SU-DHL-6 (cell line): ENCODE measurements at regions not wholly inside any gene's neighbourhood (a gene's known extent, or its start where the extent isn't known, plus 50 kb on each side); places are given as distances from the start of the nearest gene placed in this dataset.

Experiments used
- H2AFZ ChIP-seq: fragments of 200-600 bp; sonication (generic); 2 replicates; pipeline ENCODE4 v1.6.1; 2014; ENCODE audit warnings: low read depth, mild to moderate bottlenecking, moderate library complexity, mixed read lengths, antibody characterized with exemption, low read length; ENCODE audit not compliant: severe bottlenecking
- H3F3A ChIP-seq: fragments of 200-600 bp; shearing (Covaris generic); 2 replicates; pipeline ENCODE4 v1.6.0; 2016; ENCODE audit warnings: antibody characterized with exemption, mild to moderate bottlenecking; ENCODE audit not compliant: insufficient read depth
- H3K27ac ChIP-seq: fragments of 200-600 bp; sonication (generic); 2 replicates; pipeline ENCODE4 v1.5.1; 2016; ENCODE audit warnings: low read depth, mild to moderate bottlenecking, low read length, moderate library complexity, mixed read lengths
- H3K27me3 ChIP-seq: fragments of 200-600 bp; sonication (generic), shearing (Covaris generic); 2 replicates; pipeline ENCODE4 v1.6.0; 2014; ENCODE audit warnings: mild to moderate bottlenecking, low read length
- H3K36me3 ChIP-seq: fragments of 200-600 bp; sonication (generic); 2 replicates; pipeline ENCODE4 v1.6.1; 2014; ENCODE audit warnings: mild to moderate bottlenecking, low read length, mixed read lengths
- H3K4me2 ChIP-seq: fragments of 300-600, 200-600 bp; shearing (Covaris generic), sonication (generic); 2 replicates; pipeline ENCODE4 v1.6.0; 2014; ENCODE audit warnings: low read length, low read depth, mild to moderate bottlenecking; ENCODE audit not compliant: poor library complexity, severe bottlenecking
- H3K4me3 ChIP-seq: fragments of 200-600 bp; sonication (generic); 2 replicates; pipeline ENCODE4 v1.5.1; 2014; ENCODE audit warnings: antibody characterized with exemption, low read length, mild to moderate bottlenecking, mixed read lengths; ENCODE audit not compliant: insufficient read depth, poor library complexity, severe bottlenecking
- H3K79me2 ChIP-seq: fragments of 200-600 bp; sonication (generic); 2 replicates; pipeline ENCODE4 v1.6.1; 2014; ENCODE audit warnings: mild to moderate bottlenecking, low read length, moderate library complexity; ENCODE audit not compliant: insufficient read depth
- H3K9ac ChIP-seq: fragments of 200-600 bp; sonication (generic); 2 replicates; pipeline ENCODE4 v1.7.0; 2014; ENCODE audit warnings: mild to moderate bottlenecking, low read length
- H3K9me2 ChIP-seq: fragments of 200-600 bp; sonication (generic); replicated peaks from 2 replicates; pipeline ENCODE4 v1.6.1; 2014; ENCODE audit warnings: low read length; ENCODE audit not compliant: insufficient read depth
- H3K9me3 ChIP-seq: fragments of 200-600 bp; sonication (generic); 2 replicates; pipeline ENCODE4 v1.6.1; 2014; ENCODE audit warnings: low read length, mixed read lengths; ENCODE audit not compliant: insufficient read depth
- H4K20me1 ChIP-seq: fragments of 200-600 bp; sonication (generic); 2 replicates; pipeline ENCODE4 v1.6.1; 2014; ENCODE audit warnings: low read depth, mild to moderate bottlenecking, antibody characterized with exemption, low read length, moderate library complexity, mixed read lengths
- EZH2phosphoT487 ChIP-seq: fragments of 200-600 bp; sonication (generic), shearing (Covaris generic); conservative IDR thresholded peaks from 2 replicates; pipeline ENCODE4 v1.6.1; 2018; ENCODE audit warnings: mild to moderate bottlenecking, antibody characterized with exemption, low read length, moderate library complexity, mixed read lengths
- TF ChIP-seq, protein P1 (sequence below): fragments of 200-600 bp; sonication (generic); IDR thresholded peaks from one replicate; pipeline ENCODE4 v1.5.1; 2017; ENCODE audit warnings: antibody characterized with exemption, mild to moderate bottlenecking, low read length, moderate library complexity; ENCODE audit not compliant: insufficient read depth, poor library complexity, severe bottlenecking

DNA sequence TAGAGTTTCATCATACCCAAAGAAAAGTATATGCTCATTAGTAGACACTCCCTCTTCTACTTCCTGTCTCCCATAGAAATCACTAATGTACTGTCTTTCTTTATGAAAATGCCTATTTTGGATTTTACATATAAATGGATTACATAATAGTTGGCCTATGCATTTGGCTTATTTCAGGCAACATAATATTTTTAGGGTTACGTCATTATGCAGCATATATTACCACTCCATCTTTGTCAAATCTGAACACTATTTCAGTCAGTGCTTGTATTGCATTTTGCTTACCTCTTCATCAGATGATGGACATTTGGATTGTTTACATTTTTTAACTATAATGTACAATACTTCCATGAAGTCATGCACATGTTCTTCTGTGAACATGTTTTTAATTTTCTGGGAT is 1406.1 kb downstream of the LRFN5 start:
- Histone ChIP-seq H3K4me2 (no peak overlapping the region), H4K20me1 (no peaks in the 10 kb centered on the region), H3F3A (no peaks in the 10 kb centered on the region), H3K4me3 (no peak overlapping the region), H3K9me2 (no peaks in the 10 kb centered on the region), H3K9ac (no peak overlapping the region), H3K27ac (no peak overlapping the region), H3K27me3 (no peaks in the 10 kb centered on the region), H3K36me3 (no peaks in the 10 kb centered on the region), H3K9me3 (peaks cover 28% of the 10 kb centered on the region), H3K79me2 (no peaks in the 10 kb centered on the region), H2AFZ (no peak overlapping the region)
- TF ChIP-seq, protein P1, sequence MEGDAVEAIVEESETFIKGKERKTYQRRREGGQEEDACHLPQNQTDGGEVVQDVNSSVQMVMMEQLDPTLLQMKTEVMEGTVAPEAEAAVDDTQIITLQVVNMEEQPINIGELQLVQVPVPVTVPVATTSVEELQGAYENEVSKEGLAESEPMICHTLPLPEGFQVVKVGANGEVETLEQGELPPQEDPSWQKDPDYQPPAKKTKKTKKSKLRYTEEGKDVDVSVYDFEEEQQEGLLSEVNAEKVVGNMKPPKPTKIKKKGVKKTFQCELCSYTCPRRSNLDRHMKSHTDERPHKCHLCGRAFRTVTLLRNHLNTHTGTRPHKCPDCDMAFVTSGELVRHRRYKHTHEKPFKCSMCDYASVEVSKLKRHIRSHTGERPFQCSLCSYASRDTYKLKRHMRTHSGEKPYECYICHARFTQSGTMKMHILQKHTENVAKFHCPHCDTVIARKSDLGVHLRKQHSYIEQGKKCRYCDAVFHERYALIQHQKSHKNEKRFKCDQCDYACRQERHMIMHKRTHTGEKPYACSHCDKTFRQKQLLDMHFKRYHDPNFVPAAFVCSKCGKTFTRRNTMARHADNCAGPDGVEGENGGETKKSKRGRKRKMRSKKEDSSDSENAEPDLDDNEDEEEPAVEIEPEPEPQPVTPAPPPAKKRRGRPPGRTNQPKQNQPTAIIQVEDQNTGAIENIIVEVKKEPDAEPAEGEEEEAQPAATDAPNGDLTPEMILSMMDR = no peak
- no peak for TF ChIP-seq EZH2phosphoT487

DNA sequence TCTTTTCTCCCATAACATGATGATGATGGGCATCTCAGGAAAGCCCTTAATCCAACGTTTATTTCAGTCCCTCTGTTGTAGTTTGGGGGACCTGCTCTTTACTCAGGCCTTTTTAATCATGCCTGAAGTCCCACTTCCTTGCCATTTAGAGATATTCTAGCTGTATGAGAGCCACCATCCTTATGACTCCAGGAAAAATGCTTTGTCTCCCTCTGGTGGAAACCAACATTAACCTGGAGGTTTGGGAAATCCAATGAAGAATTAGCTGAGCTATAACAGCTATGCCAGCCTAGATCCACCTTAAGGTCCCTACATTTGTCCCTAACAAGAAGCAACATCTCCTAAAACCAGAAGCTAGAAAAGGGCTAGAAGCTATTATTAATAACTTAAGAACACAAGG is 1399.1 kb downstream of the LRFN5 start:
- Histone ChIP-seq H2AFZ (no peak overlapping the region), H3K79me2 (no peaks in the 10 kb centered on the region), H3K9me3 (peaks cover 77% of the 10 kb centered on the region), H3K27ac (no peak overlapping the region), H3K9me2 (no peaks in the 10 kb centered on the region), H3K4me3 (no peak overlapping the region), H4K20me1 (no peaks in the 10 kb centered on the region), H3K36me3 (no peaks in the 10 kb centered on the region), H3K27me3 (no peaks in the 10 kb centered on the region), H3K9ac (no peak overlapping the region), H3K4me2 (no peak overlapping the region), H3F3A (no peaks in the 10 kb centered on the region)
- TF ChIP-seq, protein P1 = no peak
- TF ChIP-seq EZH2phosphoT487 = no peak

DNA sequence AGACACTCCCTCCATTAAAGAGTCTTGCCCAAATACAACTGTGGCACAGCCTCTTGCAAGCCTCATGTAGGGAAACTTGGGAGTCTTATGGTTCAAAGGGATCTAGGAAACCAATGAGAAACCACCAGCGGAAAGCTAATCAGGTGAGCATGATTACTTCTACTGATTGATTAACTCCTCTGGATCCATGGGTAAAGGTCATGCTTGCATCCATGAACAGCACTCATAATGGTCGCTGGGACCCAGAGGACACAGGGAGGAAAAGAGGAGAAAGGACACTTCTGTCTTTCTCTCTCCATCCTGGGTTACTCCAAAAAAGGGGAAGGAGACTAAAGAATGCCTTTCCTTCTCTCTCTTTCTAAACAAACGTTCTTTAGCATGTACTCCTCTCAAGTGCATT is 1397.2 kb downstream of the LRFN5 start:
- Histone ChIP-seq H3K4me2 (no peak overlapping the region), H3K9me3 (peaks cover 69% of the 10 kb centered on the region; the same call in 1 of the 2 replicates), H3K9ac (no peak overlapping the region), H3K9me2 (no peaks in the 10 kb centered on the region), H2AFZ (no peak overlapping the region), H3K27ac (no peak overlapping the region), H3K4me3 (no peak overlapping the region), H3K79me2 (no peaks in the 10 kb centered on the region), H4K20me1 (no peaks in the 10 kb centered on the region), H3K27me3 (no peaks in the 10 kb centered on the region), H3F3A (no peaks in the 10 kb centered on the region), H3K36me3 (no peaks in the 10 kb centered on the region)
- TF ChIP-seq EZH2phosphoT487 = no peak
- TF ChIP-seq, protein P1 = no peak

DNA sequence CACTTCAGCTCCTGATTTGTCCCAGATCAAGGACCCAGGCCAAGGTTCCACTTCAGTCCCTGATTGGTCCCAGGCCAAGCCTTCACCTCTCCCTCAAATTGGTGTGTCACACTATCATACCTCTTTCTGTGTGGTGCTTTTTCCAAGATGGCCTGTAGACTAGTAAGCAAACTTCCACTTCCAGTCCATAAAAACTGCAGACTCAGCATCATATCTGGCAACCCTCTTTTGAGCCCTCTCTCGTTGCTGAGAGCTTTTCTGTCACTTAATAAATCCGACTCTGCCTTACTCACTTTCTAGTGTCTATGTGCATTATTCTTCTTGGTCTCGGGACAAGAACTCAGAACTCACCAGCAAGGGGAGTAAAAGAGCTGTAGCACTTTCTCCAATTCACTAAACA is 1395.1 kb downstream of the LRFN5 start:
- H4K20me1 ChIP-seq = no peaks in the 10 kb centered on the region
- no peak overlapping the region for H2AFZ ChIP-seq
- H3K9me3 ChIP-seq = peaks cover 48% of the 10 kb centered on the region; the same call in 1 of the 2 replicates
- no peaks in the 10 kb centered on the region for H3K36me3 ChIP-seq
- no peaks in the 10 kb centered on the region for H3K27me3 ChIP-seq
- H3K9ac ChIP-seq = no peak overlapping the region
- H3K4me2 ChIP-seq = no peak overlapping the region
- TF ChIP-seq, protein P1 = no peak
- no peak for TF ChIP-seq EZH2phosphoT487
- no peak overlapping the region for H3K4me3 ChIP-seq
- no peak overlapping the region for H3K27ac ChIP-seq
- H3K9me2 ChIP-seq = no peaks in the 10 kb centered on the region
- H3F3A ChIP-seq = no peaks in the 10 kb centered on the region
- no peaks in the 10 kb centered on the region for H3K79me2 ChIP-seq
